Femur (tissue), 1 donor: ENCODE measurements at regions not wholly inside any gene's neighbourhood (a gene's known extent, or its start where the extent isn't known, plus 50 kb on each side); places are given as distances from the start of the nearest gene placed in this dataset.

Experiments
- DNase-seq: peaks from one replicate; pipeline ENCODE4 v3.0.0-alpha.2; 2017

GRCh38 chr13:38520041-38520440 lies 166.8 kb upstream of the FREM2 start:
- DNase-seq = no peak

DNA sequence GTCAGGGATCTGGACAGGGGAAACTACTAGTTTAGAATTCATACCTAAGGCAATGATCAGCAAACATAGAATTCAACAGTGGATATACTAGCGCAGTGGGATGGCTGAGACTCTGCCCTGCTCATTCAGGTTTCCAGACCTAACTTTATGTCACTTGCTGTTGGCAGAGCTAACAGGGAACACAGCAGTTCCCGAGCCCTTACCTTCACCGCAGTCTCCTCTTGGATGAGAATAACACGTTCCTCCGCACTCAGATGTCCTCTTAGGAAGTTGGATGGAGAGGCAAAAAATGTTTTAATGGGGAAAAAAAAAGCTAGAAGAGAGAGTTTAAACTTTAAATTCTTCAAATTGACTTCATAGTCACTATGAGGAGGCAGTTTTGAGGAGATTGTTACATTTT lies 159.7 kb upstream of the FREM2 start:
- no peak for DNase-seq

- DNase-seq = no peak
These were observed 157.9 kb upstream of the FREM2 start for GRCh38 chr13:38528986-38529385.

- DNase-seq = no peak
These were observed 156.4 kb upstream of the FREM2 start for GRCh38 chr13:38530492-38530891.

GRCh38 chr13:38535261-38535660 lies 151.6 kb upstream of the FREM2 start:
- no peak for DNase-seq

- no peak for DNase-seq
These were observed 149.8 kb upstream of the FREM2 start for GRCh38 chr13:38537051-38537450.

DNA sequence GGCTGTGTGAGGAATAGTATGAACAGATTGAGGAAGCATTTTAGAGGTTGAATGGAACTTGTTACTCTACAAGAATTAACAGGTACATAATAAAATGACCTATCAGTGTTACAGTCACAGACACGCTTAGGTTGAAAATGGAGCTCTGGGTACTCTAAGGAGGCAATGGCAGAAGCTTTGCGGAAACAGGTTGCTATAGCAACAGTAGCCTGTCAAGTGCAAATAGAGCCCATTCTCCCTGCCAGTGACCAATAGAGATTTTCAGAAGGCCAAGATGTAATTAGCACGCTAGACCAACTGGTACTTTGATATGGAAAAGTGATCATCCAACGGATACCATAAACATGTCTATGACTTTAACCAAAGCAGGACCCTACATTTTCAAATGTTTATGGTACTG lies 148.5 kb upstream of the FREM2 start:
- DNase-seq = no peak

GRCh38 chr13:38539632-38540031 lies 147.2 kb upstream of the FREM2 start:
- DNase-seq = no peak

DNA sequence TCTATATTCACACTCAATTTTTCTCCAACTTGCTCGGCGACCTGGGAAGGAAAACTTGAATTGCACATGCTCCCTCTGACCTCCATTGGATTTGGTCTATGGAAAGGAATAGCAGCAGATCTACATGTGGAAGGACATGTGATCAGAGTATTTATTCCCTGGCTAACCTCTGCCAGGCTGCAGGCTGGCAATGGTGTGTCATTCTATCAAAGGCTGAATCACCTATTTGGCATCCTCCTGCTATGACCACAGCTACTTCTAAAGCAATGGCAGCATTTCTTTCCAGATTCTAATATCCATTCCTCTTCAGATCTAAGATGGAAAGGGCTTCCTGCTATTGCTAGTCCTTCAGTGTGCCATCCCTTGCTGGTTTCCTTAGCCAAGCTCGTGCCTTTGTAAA lies 144.3 kb upstream of the FREM2 start:
- DNase-seq = no peak

DNA sequence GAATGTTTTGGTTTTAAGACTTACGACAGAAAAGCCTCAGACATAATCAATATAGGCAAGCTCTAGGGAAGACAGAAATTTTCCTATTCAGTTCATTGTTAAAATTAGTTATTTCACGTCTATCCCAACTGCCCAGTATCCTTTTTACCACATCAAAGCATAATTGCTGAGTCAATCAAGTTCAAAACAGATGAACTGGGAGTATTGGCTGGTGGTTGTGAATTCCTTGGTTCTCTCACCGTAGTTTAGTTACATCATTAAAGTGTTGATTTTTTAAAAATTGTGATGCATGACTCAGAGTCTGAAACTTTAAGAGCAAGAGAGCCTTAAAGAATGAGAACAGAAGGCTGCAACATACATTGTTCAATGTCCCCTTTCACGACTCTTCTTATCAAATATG lies 143.3 kb upstream of the FREM2 start:
- DNase-seq = no peak

DNA sequence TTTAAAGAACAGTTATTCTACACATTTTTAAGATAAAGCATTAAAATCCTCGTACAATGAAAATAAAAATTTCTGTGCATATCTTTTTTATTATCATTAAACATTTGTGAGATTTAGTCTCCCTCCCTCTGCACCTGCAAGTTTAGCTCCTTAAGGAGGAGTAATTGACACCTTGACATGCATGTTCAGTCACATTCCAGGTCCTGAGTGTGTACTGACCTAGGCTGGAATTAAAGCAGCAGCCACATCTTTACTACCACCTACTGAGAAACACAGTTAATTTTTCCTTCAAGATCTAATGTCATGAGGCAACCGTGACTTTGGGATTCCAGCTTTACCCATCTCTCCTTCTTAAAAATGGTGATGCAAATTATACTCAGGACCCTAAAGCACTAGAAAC lies 123.1 kb upstream of the FREM2 start:
- DNase-seq = no peak

- DNase-seq = no peak
These were observed 122.4 kb upstream of the FREM2 start for GRCh38 chr13:38564256-38565150.

DNA sequence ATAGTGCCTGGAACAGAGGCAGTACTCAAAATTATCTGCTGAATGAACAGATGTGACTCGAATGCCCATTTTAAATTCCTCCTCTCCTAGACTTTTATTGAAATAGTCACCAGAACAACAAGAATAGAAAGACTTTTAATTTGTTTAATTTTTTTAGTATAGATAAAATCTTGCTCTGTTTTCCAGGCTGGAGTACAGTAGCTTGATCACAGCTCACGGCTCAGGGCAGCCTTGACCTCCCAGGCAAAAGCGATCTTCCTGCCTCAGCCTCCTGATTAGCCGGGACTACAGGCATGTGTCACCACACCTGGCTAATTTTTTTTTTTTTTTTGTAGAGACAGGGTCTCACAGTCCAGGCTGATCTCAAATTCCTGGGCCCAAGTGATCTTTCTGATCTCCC lies 120.9 kb upstream of the FREM2 start:
- no peak for DNase-seq

GRCh38 chr13:38566519-38566918 lies 120.4 kb upstream of the FREM2 start:
- peak; percentile 26 for DNase-seq

DNA sequence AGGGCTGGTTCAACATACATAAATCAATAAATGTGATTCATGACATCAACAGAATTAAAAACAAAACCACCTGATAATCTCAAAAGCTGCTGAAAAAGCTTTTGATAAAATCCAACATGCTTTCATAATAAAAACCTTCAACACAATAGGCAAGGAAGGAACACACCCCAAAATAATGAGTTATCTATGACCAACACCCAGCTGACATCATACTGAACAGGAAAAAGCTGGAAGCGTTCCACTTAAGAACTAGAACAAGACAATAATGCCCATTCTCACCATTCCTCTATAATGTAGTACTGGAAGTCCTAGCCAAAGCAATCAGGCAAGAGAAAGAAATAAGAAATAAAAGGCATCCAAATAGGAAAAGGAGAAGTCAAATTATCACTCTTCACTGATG lies 116.2 kb upstream of the FREM2 start:
- DNase-seq = no peak

GRCh38 chr13:38575427-38575826 lies 111.5 kb upstream of the FREM2 start:
- DNase-seq = no peak

GRCh38 chr13:38577048-38577447 lies 109.8 kb upstream of the FREM2 start:
- DNase-seq = no peak

- no peak for DNase-seq
These were observed 104.7 kb upstream of the FREM2 start for GRCh38 chr13:38582133-38582532.

- DNase-seq = no peak
These were observed 96.6 kb upstream of the FREM2 start for GRCh38 chr13:38590230-38590629.

DNA sequence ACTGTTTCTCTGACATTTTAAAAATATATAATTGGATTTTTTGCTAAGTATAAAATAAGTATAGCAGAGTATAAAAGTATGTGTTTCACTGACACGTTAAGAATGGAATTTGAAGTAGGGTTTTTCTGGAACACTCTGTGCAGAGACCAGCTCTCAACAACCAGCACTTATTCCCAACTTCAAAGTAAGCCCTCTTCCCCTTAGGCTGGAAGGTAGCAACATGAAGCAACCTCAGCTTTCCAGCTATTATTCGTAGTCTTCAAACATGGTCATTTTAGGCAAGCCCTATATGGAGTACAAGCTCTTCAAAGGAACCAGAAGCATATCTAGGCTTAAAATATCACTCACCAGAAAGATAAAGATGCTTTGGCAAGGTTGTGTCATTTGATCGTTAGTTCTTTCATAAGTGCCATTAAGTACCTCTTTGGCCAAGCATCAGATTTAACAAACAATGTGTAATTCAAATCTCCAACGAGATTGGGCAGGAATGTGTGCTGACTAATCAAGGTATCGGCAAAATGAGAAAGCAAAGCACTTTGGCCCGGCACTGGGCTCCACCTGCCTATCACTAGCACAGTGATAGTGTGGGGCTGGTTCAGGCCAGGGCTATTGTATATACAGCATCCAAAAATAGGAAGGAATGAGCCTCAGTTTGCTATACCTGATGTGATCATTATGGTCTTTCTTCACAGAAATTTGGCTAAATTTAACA lies 95.9 kb upstream of the FREM2 start:
- no peak for DNase-seq

DNA sequence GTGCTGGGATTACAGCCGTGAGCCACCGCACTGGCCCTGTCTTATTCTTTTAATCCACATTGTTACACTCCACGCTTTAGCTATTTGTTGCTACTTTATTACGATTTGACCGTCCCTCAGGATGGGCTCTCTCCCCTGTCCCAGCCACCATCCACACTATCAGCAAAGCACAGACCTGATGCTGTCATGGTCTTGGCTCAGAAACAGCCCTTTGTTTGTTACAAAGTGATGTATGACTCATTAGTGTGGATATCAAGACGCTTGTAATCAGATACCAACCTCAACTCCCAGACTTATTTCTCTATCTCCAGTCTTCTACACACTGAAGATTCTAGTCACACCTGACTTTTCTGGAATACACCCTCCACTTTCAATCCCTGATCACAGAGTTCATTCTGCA lies 84.6 kb upstream of the FREM2 start:
- DNase-seq = no peak

DNA sequence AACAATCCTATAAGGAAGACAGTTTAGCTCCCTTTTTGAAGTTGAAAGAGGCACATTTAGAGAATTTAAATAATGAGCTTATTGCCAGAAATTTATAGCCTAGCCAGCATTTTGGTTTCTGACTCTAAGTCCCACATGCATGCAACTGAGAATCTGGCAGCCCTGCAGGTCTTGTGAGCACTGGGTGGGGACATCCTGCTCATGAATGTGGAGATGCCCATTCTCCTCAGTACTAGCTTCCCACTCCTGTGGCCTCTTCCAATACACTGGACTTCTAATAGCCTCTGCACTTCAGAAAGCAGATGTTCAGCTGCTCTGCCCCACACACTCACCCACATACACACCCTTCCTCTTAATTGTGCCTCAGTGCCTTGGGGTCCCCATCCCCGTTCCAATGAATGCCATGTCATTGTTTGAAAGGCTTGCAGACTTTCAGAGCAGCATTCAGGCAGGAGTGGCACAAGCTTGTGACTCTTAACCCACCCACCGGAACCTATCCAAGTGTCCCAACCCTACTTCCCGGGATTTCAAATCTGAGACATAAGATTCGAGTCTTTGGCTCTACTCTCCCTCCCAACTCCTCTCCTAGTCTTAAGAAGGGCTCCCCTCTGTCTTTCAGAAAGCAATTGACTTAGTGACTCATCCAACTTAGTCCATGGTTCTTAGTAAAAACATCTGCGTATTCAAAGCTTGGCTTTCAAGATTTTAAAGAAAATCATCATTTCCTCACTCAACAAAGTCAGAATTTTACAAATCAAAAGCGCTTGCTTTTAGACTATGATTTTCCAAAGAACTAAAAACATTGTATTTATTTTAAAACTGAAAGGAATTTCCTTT lies 80.0 kb upstream of the FREM2 start:
- DNase-seq = no peak

DNA sequence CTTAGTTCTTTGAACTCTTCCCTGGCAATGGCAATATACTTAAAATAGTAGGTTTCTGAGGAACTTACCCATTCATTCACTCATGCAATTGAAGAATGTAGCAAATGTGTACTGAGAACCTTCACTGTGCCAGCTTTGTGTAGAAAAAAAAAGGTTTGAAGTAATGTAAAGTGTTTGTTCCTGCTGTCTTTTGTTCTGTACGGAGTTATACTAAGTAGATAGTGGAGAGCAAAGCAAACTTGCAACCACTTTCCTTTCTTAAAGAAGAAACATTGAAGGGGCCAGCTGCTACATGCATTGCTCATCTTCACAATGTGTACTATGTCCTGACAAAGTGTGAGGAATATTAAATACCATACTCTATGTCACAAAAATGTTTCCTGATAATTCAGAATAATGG lies 68.9 kb upstream of the FREM2 start:
- no peak for DNase-seq

- no peak for DNase-seq
These were observed 68.5 kb upstream of the FREM2 start for GRCh38 chr13:38618336-38618735.
